GM12874 (cell line): ENCODE measurements at regions not wholly inside any gene's neighbourhood (a gene's known extent, or its start where the extent isn't known, plus 50 kb on each side); places are given as distances from the start of the nearest gene placed in this dataset.

Experiments used
- TF ChIP-seq, protein P1 (sequence below): IDR thresholded peaks from 2 replicates; pipeline ENCODE4 v1.5.1; 2011; ENCODE audit warnings: low read depth, mild to moderate bottlenecking, control low read depth, low read length, moderate library complexity; ENCODE audit not compliant: insufficient read depth

DNA sequence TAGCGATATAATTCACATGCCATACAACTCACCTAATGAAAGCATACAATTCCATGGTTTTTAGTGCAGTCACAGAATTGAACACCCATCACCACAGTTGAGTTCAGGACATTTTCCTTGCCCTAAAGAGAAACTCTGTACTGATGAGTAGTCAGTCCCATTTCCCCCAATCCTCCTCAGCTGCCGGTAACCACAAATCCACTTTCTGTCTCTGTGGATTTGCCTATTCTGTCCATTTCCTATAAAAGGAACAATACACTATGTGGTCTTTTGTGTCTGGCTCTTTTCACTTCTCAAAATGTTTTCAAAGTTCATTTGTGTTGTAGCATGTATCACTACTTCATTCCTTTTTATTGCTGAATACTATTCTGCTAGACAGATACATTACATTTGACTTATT lies 67.9 kb upstream of the TGM3 start:
- TF ChIP-seq, protein P1, sequence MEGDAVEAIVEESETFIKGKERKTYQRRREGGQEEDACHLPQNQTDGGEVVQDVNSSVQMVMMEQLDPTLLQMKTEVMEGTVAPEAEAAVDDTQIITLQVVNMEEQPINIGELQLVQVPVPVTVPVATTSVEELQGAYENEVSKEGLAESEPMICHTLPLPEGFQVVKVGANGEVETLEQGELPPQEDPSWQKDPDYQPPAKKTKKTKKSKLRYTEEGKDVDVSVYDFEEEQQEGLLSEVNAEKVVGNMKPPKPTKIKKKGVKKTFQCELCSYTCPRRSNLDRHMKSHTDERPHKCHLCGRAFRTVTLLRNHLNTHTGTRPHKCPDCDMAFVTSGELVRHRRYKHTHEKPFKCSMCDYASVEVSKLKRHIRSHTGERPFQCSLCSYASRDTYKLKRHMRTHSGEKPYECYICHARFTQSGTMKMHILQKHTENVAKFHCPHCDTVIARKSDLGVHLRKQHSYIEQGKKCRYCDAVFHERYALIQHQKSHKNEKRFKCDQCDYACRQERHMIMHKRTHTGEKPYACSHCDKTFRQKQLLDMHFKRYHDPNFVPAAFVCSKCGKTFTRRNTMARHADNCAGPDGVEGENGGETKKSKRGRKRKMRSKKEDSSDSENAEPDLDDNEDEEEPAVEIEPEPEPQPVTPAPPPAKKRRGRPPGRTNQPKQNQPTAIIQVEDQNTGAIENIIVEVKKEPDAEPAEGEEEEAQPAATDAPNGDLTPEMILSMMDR: no peak

DNA sequence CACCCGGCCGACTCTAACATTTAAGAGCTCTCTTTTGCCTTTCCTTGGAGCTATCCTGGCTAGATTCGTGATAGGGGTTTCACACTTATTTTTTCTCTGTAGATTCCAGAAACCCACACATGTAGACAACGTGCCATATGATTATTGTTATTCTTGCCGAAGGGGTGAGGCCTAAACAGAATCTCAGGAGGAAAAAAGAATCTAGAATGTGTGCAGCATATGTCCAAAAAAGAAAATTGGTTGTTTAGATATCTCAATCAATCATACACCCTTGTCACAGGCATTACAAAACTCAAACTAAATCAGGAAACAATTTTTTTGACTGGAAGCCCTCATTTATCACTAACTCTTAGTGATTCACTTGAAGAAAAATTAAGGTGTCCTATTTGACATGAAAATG lies 66.9 kb upstream of the TGM3 start:
- TF ChIP-seq, protein P1: no peak

DNA sequence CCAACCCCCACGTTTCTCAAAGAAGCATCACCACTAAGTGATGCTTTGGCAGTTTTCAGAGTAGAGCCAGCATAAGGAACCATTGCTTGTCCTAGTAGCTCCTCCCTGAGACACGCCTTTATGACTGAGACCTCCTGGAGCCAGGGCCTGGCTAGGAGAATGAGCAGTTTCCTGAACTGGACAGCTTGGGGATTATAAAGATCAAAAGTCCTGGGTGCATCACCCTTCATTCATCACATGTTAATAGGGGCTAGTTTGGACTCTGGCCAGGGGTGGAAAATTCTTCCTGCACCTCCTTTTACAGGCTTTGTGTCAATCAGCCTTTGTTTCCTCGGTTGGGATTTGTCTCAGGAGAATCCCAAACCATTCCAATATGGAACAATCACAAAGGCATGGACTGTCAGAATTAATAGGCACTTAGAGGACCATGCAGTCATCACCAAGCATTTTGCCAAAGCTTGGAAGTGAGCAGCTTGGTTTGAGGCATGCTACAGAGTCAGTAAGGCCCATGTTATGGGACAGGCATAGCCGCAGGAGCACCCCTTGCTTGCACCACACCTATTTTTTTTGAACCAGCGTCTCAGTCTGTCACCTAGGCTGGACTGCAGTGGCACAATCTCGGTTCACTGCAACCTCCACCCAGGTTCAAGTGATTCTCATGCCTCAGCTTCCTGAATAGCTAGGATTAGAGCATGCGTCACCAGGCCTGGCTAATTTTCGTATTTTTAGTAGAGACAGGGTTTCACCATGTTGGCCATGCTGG lies 64.9 kb upstream of the TGM3 start:
- TF ChIP-seq, protein P1: no peak

DNA sequence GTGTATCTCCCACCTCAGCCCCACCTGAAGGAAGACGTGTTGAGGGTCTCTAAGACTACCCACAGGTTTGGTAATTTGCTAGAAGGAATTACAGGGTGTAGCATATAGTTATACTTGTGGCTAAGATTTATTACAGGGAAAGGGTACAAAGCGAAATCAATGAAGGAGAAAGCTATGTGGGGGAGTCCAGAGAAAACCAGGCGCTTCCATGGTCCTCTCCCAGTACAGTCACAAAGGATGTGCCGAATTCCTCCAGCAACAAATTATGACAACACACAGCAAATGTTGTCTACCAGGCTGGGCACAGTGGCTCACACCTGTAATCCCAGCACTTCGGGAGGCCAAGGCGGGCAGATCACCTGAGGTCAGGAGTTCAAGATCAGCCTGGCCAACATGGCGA lies 64.1 kb upstream of the TGM3 start:
- TF ChIP-seq, protein P1: no peak

DNA sequence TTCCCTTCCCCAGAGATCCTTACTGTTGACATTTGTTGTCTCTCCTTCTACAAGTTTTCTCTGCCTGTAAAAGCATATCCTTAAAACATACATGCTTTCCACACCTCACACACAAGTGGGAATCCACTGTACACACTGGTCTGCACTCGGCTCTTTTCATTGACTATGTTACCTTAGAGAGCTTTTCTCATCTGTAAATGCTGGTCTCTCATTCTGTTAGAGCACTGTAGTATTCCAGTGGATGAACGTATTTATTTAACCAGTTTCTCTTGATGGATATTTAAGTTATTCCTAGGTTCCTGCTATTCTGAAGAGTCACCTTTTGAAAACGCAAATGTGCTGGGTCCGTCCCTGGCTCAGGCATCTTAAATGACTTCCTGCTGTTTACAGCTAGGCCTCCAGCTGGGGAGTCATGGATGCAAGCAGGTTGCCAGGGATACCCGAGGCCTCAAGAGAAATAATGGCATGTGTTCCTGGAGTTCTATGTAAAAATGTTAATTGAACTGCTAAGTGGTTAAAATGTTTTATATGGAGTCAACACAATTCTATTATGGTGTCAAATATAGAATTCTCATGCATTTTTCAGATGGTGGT lies 61.1 kb upstream of the TGM3 start:
- TF ChIP-seq, protein P1: no peak

DNA sequence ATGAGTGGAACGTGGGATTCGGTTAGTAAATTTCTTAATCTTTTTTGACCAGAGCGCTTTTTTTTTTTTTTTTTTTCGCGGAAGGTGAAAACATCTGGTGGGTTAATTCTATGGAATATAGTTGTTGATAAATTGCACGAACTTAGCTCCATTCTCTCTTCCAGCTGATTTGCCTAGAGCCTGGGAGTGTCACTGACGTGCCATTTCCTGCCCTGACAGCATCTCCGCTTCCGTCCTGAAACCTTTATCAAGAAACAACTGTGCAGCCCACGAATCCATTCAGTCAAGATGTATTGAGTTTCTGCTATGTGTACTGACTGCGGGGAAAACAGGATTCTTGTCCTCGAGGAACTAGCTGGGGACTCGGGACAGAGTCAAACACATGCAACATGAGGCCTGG lies 59.5 kb upstream of the TGM3 start:
- TF ChIP-seq, protein P1: no peak

DNA sequence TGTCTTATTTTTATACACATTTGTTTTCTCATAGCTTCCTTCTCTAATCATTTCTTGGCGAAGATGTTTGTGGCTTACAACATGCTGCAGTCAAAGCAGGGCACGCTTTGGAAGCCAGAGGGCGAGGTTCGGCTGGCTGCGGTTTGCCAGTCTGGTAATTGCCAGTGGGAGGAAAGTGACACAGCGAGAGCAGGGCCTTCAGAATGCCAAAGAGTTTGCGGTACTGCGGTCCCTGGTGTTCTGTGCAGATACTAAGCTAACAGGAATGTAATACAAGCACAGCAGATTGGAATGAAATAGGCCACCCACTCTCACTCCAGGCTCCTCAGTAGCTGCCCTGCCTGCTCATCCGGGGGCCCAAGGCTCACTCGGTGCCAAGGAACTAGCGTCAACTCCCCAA lies 58.7 kb upstream of the TGM3 start:
- TF ChIP-seq, protein P1: no peak
